Astrocyte (in vitro differentiated cells and primary cell): ENCODE measurements at regions not wholly inside any gene's neighbourhood (a gene's known extent, or its start where the extent isn't known, plus 50 kb on each side); places are given as distances from the start of the nearest gene placed in this dataset.

Experiments
- EZH2 ChIP-seq: IDR thresholded peaks from 2 replicates; pipeline ENCODE4 v1.6.1; 2012; ENCODE audit warnings: mild to moderate bottlenecking, low read length, inconsistent platforms; ENCODE audit not compliant: insufficient read depth
- TF ChIP-seq, protein P1 (sequence below): IDR thresholded peaks from 2 replicates; pipeline ENCODE4 v1.5.1; 2011; ENCODE audit warnings: low read depth, mild to moderate bottlenecking, inconsistent platforms, low read length, moderate library complexity; ENCODE audit not compliant: insufficient read depth

DNA sequence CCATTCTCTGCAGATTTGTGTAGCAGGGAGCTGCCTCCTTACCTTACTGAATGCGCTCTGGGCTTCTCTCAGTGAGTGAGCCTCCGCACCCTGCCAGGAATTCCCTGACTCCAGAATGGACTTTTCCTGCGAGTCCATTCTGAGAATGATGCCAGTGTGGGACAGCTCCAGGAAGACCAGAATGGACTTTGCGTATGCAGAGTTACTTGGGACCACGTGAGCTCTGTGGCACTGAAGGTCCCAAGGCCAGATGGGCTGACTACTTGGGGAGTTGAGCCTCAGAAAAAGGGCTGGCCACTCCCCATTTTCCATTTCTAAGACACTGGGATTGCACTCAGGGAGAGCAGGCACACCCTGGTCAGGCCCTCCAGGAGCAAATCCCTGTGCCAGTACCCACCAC is 324.7 kb upstream of the ZMIZ1 start:
- TF ChIP-seq EZH2 = no peak
- TF ChIP-seq, protein P1, sequence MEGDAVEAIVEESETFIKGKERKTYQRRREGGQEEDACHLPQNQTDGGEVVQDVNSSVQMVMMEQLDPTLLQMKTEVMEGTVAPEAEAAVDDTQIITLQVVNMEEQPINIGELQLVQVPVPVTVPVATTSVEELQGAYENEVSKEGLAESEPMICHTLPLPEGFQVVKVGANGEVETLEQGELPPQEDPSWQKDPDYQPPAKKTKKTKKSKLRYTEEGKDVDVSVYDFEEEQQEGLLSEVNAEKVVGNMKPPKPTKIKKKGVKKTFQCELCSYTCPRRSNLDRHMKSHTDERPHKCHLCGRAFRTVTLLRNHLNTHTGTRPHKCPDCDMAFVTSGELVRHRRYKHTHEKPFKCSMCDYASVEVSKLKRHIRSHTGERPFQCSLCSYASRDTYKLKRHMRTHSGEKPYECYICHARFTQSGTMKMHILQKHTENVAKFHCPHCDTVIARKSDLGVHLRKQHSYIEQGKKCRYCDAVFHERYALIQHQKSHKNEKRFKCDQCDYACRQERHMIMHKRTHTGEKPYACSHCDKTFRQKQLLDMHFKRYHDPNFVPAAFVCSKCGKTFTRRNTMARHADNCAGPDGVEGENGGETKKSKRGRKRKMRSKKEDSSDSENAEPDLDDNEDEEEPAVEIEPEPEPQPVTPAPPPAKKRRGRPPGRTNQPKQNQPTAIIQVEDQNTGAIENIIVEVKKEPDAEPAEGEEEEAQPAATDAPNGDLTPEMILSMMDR = no peak
